ENCODE measurements at regions not wholly inside any gene's neighbourhood (a gene's known extent, or its start where the extent isn't known, plus 50 kb on each side); places are given as distances from the start of the nearest gene placed in this dataset.

- TF ChIP-seq TAF1 (IDR thresholded peaks at IDR 0.05; ENCODE audit: borderline replicate concordance, low read depth, low read length), result no peak
- TF ChIP-seq, protein P1, sequence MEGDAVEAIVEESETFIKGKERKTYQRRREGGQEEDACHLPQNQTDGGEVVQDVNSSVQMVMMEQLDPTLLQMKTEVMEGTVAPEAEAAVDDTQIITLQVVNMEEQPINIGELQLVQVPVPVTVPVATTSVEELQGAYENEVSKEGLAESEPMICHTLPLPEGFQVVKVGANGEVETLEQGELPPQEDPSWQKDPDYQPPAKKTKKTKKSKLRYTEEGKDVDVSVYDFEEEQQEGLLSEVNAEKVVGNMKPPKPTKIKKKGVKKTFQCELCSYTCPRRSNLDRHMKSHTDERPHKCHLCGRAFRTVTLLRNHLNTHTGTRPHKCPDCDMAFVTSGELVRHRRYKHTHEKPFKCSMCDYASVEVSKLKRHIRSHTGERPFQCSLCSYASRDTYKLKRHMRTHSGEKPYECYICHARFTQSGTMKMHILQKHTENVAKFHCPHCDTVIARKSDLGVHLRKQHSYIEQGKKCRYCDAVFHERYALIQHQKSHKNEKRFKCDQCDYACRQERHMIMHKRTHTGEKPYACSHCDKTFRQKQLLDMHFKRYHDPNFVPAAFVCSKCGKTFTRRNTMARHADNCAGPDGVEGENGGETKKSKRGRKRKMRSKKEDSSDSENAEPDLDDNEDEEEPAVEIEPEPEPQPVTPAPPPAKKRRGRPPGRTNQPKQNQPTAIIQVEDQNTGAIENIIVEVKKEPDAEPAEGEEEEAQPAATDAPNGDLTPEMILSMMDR (IDR thresholded peaks at IDR 0.05), result no peak
Measured at GRCh38 chr16:60407606-60408005, 1628.6 kb downstream of the CDH8 start.

All from SK-N-SH (cell line).